Vagina (tissue), 2 donors: ENCODE measurements at regions not wholly inside any gene's neighbourhood (a gene's known extent, or its start where the extent isn't known, plus 50 kb on each side); places are given as distances from the start of the nearest gene placed in this dataset.

Experiments used
- DNase-seq, 2 donors: peaks; one replicate each; pipeline ENCODE4 v3.0.0-alpha.2; 2017; ENCODE audit errors: extremely low spot score in 2 of 2
- H3K27ac ChIP-seq: fragments of 200-600 bp; sonication (generic); one replicate; pipeline ENCODE4 v1.5.1; 2019
- H3K27me3 ChIP-seq: fragments of 200-600 bp; sonication (generic); one replicate; pipeline ENCODE4 v1.5.1; 2019
- H3K36me3 ChIP-seq, 2 donors: fragments of 200-600 bp; sonication (generic); one replicate each; pipeline ENCODE4 v1.5.1; 2017 to 2019
- H3K4me1 ChIP-seq: fragments of 200-600 bp; sonication (generic); one replicate; pipeline ENCODE4 v1.5.1; 2019
- H3K4me3 ChIP-seq, 2 donors: fragments of 200-600 bp; sonication (generic); 1 replicate in 1 of 2; 2 replicates in 1 of 2; pipeline ENCODE4 v1.5.1; 2016 to 2019
- H3K9me3 ChIP-seq: fragments of 200-600 bp; sonication (generic); one replicate; pipeline ENCODE4 v1.5.1; 2019
- CTCF ChIP-seq, 3 experiments: fragments of 450-650 bp in 2 of 3; fragments of 200-600 bp in 1 of 3; sonication (generic) in 1 of 3; IDR thresholded peaks; one replicate each; pipeline ENCODE4 v1.5.1; 2017 to 2019; ENCODE audit warnings: antibody characterized with exemption in 3 of 3, mild to moderate bottlenecking in 2 of 3, moderate library complexity in 2 of 3
- POLR2A ChIP-seq, 2 donors: fragments of 450-650 bp; IDR thresholded peaks; one replicate each; pipeline ENCODE4 v1.6.1; 2017; ENCODE audit warnings: antibody characterized with exemption in 2 of 2, mild to moderate bottlenecking in 2 of 2, moderate library complexity in 2 of 2
- POLR2AphosphoS5 ChIP-seq, 2 donors: sonication (generic); formaldehyde crosslinking; IDR thresholded peaks; one replicate each; pipeline ENCODE4 v1.9.0; 2017; ENCODE audit warnings: antibody characterized with exemption in 2 of 2, mild to moderate bottlenecking in 2 of 2, low read depth in 1 of 2; ENCODE audit not compliant: insufficient read depth in 1 of 2
- intact Hi-C: fragments of 100-400 bp; cut with DNase I; formaldehyde crosslinking; loops from one replicate; pipeline ENCODE4 v1.15.1; 2023

- no peaks in the 10 kb centered on the region for H3K4me1 ChIP-seq
- no peaks in the 10 kb centered on the region for H3K27me3 ChIP-seq
- H3K36me3 ChIP-seq: no peaks in the 10 kb centered on the region
- TF ChIP-seq POLR2A (IDR thresholded peaks at IDR 0.05): no peak
- no peak for TF ChIP-seq CTCF (IDR thresholded peaks at IDR 0.05)
- TF ChIP-seq POLR2AphosphoS5 (IDR thresholded peaks at IDR 0.05; ENCODE audit: insufficient read depth in 1 of 2, low read depth in 1 of 2): no peak
- H3K27ac ChIP-seq: no peak overlapping the region
- intact Hi-C loops: no loop called here
- H3K4me3 ChIP-seq: no peak overlapping the region
- no peak for DNase-seq
- no peaks in the 10 kb centered on the region for H3K9me3 ChIP-seq
Observed at GRCh38 chr2:145914716-145915115, 1394.8 kb upstream of the ZEB2 start.

- Histone ChIP-seq H3K27ac (no peak overlapping the region), H3K27me3 (no peaks in the 10 kb centered on the region), H3K9me3 (no peaks in the 10 kb centered on the region), H3K4me1 (no peaks in the 10 kb centered on the region), H3K4me3 (no peak overlapping the region), H3K36me3 (no peaks in the 10 kb centered on the region)
- intact Hi-C loops: no loop called here
- no peak for DNase-seq
- TF ChIP-seq POLR2A (IDR thresholded peaks at IDR 0.05) (no peak), POLR2AphosphoS5 (IDR thresholded peaks at IDR 0.05; ENCODE audit: insufficient read depth in 1 of 2, low read depth in 1 of 2) (no peak), CTCF (IDR thresholded peaks at IDR 0.05) (no peak)
Observed at GRCh38 chr2:145910416-145910815, 1390.5 kb upstream of the ZEB2 start.

- intact Hi-C loops: no loop called here
- Histone ChIP-seq H3K9me3 (no peaks in the 10 kb centered on the region), H3K4me1 (no peaks in the 10 kb centered on the region), H3K27ac (no peak overlapping the region), H3K27me3 (no peaks in the 10 kb centered on the region), H3K4me3 (no peak overlapping the region), H3K36me3 (no peaks in the 10 kb centered on the region)
- DNase-seq: no peak
- TF ChIP-seq POLR2AphosphoS5 (IDR thresholded peaks at IDR 0.05; ENCODE audit: insufficient read depth in 1 of 2, low read depth in 1 of 2) (no peak), CTCF (IDR thresholded peaks at IDR 0.05) (no peak)
Observed at GRCh38 chr2:145909766-145910165, 1389.8 kb upstream of the ZEB2 start.

GRCh38 chr2:145909175-145909755 lies 1389.3 kb upstream of the ZEB2 start:
- intact Hi-C loops: no loop called here
- no peaks in the 10 kb centered on the region for H3K36me3 ChIP-seq
- TF ChIP-seq POLR2A (IDR thresholded peaks at IDR 0.05): no peak
- TF ChIP-seq CTCF (IDR thresholded peaks at IDR 0.05): no peak
- TF ChIP-seq POLR2AphosphoS5 (IDR thresholded peaks at IDR 0.05; ENCODE audit: insufficient read depth in 1 of 2, low read depth in 1 of 2): no peak

GRCh38 chr2:145906354-145906753 lies 1386.4 kb upstream of the ZEB2 start:
- Histone ChIP-seq H3K4me3 (no peak overlapping the region), H3K36me3 (no peaks in the 10 kb centered on the region), H3K4me1 (no peaks in the 10 kb centered on the region), H3K9me3 (no peaks in the 10 kb centered on the region), H3K27me3 (no peaks in the 10 kb centered on the region), H3K27ac (no peak overlapping the region)
- TF ChIP-seq POLR2A (IDR thresholded peaks at IDR 0.05): no peak
- no peak for TF ChIP-seq CTCF (IDR thresholded peaks at IDR 0.05)
- no peak for TF ChIP-seq POLR2AphosphoS5 (IDR thresholded peaks at IDR 0.05; ENCODE audit: insufficient read depth in 1 of 2, low read depth in 1 of 2)
- intact Hi-C loops: no loop called here
- DNase-seq: no peak

More at GRCh38 chr2:145909175-145909755, 1389.3 kb upstream of the ZEB2 start:
- Histone ChIP-seq H3K4me3 (no peak overlapping the region), H3K27ac (no peak overlapping the region), H3K4me1 (no peaks in the 10 kb centered on the region), H3K27me3 (no peaks in the 10 kb centered on the region), H3K9me3 (no peaks in the 10 kb centered on the region)
- no peak for DNase-seq
